GM21515 (cell line): ENCODE measurements at regions not wholly inside any gene's neighbourhood (a gene's known extent, or its start where the extent isn't known, plus 50 kb on each side); places are given as distances from the start of the nearest gene placed in this dataset.

Source experiments
- ATAC-seq: cut with Tn5 transposase; IDR thresholded peaks from one replicate; pipeline ENCODE4 v1.9.1; 2021; ENCODE audit not compliant: unreplicated experiment

DNA sequence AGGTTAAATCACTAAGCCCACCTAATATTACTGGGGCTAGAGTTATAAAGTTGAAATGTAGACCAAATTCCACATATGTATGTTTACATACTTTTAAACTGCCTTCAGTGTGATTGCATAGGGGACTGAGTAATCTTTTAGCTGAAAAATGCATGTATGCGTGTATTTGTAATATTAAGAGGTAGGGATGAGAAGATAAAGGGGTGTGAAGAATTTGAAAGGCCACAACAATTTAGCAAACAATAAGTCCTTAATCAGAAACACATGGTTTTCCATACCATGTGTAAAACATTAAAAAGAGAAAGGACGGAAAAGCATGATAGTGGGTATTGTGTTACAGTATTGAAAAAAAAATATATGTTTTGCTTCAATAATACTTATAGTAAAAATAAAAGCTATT lies 919.9 kb upstream of the FLRT2 start:
- no peak for ATAC-seq

DNA sequence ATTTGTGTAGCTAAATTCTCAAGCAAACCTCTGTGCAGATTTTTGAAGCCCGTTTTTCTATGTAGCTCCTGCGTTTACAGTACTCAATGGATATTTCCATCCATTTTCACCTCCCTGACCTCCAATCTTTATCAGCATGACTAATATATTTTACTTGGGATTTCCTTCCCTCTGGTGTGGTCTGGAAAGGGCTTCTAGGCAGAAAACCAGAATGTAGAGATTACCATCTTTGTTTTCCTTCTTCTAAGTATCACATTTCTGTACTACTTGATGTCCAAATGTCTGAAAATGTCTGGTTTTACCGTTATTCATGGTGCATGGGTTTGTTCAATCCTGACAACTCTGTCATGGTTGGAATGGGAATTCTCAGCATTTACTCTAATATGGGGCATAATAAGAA lies 907.6 kb upstream of the FLRT2 start:
- no peak for ATAC-seq

DNA sequence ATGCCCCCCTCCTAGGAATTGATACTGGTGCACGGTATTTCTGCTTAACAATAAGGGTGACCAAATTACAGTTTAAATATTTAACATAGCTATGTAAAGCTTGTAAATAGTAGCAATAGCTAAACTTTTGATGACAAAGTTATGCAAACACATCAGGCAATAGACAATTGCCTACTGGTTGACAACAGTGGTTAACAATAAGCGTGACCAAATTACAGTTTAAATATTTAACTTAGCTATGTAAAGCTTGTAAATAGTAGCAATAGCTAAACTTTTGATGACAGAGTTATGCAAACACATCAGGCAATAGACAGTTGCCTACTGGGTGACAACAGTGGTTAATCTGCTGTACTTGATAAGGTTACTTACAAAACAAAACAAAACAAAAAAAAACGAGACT lies 886.5 kb upstream of the FLRT2 start:
- no peak for ATAC-seq

DNA sequence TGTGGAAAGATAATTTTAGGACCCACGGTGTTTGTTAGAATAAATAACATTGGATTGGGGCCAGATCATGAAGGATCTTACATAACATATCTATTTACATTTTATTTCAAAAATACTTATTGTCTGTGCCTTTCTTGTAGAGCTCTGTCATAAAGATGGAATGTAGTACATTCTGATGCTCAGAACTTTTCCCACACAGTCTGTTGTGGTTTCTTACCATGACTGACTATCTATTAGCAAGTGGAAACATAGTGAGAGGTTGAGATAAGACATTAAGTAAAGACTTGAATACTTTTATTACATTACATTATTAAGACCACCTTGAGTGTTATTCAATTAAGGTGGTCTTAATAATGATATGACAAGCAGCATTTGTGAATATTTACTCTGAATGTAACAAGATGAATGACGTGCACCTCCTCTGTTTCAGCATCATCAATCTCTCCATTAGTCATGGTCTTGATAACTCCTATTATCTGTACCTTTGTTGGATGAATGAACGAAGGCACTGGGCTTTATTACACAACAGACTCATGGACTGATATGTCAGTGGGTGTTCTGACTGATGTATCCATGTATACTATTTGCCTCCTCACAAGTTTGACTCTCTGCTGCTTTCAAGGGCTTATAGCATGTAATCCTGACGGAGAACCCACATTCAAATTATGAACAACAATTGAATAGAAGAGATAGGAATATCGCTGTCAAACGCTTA lies 883.0 kb upstream of the FLRT2 start:
- no peak for ATAC-seq

DNA sequence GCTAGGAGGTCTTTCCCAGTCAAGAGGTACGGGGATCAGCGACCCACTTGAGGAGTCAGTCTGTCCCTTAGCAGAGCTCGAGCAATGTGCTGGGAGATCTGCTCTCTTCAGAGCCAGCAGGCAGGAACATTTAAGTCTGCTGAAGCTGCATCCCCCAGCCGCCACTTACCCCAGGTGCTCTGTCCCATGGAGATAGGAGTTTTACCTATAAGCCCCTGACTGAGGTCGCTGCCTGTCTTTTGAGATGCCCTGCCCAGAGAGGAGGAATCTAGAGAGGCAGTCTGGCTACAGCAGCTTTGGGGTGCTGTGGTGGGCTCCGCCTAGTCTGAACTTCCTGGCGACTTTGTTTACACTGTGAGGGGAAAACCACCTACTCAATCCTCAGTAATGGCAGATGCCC lies 874.9 kb upstream of the FLRT2 start:
- no peak for ATAC-seq

DNA sequence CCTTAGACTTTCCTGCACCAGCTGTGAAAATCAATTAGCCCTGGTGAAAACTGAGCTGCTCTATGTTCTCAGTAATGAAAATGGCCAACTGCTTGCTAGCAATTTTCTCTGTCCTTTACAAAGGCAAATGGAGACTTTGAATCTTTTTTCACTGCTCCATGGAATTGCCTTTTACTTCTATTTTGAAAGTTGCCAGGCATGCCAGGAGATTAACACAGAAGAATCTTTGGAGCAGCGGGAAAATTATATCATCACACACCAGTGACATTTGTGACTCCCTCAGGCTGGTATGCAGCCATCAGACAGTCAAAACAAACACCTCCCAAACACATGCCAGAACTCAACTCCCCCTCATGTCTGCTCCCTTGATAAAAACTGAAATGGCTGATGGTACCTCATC lies 872.0 kb upstream of the FLRT2 start:
- ATAC-seq = no peak

DNA sequence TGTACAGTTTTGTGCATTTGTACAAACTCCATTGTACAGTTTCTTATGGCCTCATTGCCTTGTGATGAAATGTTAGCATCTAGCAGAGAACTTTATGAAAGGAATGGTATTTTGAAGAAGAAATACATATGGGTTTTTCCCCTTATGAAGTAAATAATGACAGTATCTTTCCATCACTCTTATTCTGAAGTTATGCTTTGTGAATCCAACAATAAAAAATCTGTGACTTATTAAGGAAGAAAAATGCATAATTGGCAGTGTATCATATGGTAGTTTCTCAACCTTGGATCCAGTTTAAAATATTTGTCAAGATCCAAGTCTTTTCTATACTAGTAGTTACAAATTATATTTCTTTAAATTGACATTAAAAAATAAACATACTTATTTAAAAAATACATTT lies 859.1 kb upstream of the FLRT2 start:
- ATAC-seq = no peak

DNA sequence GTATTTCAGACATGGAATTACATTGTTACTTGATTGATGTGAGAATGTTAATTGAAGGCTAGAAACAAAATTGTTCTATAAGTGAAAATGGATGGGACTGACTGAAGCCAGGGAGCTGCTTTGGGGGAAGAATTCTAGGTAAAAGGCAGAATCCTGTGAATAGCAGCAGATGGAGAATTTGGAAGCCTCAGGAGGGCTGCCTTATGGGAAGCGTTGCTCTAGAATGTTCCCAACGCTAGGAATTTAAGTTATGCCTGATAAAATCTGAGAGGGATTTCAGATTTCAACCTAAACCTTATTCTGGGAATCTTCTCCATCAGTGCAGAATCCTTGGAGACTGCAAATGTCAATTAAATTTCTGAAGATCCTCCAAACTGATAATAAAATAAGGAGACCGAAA lies 858.2 kb upstream of the FLRT2 start:
- ATAC-seq = no peak

DNA sequence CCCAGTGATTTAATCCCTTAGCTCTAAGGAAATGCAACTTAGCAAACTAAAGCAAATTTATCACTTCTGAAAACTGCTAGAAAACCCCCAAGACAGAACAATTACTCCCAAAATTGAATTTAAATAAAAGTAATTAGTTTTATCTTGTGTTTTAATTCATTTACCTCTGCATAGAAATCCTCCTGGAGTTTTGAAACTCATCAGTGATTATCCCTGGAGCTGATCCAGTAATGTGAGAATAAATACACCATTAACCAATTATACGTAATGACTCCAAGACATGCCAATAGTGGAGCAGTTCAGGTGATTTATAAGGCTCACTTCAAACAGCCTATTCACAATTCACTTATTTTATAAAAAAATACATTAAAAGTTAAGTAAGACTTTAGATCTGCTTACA lies 855.3 kb upstream of the FLRT2 start:
- no peak for ATAC-seq

DNA sequence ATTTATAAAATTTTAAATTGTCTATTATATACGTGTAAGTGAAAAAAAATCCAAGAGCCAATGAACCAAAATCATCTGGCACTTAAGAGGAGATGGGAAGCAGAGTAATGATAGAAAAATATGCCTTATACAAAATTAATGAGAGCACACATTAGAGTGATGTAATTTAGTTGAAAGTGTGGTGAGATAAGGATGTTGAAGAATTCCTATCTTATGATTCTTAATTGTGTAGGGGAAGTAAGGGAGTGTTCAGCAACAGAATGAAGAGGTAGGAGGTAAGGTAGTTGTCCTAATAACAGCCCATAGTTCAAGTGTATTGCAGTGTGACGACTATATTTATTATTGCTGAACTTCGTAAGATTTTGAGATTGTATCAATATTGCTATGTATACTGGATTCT lies 843.4 kb upstream of the FLRT2 start:
- no peak for ATAC-seq

DNA sequence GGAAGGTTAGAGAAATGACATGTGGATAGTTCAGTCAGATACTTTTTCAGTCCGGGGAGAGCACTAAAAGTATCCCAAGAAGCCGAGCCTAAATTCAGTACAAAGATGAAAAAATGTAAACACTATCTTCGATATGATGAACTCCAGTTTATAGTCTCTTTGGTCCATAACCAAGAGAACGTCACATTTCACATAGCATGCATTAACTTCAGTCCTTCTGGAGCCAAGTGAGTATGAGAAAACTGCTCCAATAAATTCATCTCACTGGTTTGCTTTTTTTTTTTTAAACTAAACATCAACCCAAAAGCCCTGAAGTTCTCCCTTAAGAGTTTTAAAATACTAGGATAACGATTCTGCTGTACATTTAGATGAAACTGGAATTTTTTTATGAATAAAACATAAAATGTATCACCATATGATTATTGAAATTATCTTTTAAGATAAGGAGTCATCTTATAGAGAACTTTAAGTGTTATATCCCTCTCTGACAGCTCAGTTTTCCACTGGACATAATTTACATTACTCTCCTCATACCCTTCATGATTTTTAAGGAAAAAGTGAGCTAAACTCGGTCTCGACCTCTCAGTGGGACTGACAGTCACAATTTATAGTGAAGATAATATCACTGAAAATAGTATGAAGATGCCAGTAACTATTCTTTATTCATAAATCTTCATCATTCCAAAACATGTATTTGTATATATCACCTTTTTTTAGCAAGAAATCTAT lies 841.5 kb upstream of the FLRT2 start:
- no peak for ATAC-seq

DNA sequence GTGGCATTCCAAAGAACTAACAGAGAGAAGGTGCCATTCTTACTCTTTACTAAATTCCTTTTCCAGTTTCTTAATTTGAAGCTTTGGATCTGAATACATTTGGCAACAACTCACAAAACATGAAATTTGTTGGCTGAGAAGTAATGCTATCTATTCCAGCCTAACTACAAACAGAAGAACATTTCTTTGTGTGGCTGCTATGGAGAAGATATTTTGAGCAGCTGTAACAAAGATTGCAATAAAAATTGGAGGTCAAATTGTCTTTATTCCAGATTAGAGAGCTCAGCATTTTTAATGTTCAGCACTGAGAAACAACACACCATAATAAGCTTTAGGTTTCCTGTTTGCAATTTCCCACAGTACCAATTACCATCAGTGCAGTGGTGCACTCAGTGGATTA lies 835.8 kb upstream of the FLRT2 start:
- no peak for ATAC-seq

DNA sequence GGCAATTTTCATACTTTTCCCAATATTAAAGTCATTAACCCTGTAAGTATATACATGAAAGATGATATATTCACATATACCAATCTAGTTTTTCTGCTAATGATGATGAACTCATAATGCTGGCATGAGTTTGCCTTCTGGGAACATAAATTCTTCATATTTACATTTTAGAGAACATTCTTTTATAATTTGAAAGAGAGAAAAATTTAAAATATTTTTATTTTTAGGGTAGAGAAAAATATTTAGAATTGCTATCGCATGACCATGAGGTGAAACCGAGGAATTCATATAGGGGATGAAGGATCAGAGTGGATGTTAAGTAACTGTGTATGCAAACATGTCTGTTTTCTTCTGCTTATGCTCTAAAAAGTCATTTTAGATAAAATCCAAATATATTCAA lies 825.3 kb upstream of the FLRT2 start:
- no peak for ATAC-seq

DNA sequence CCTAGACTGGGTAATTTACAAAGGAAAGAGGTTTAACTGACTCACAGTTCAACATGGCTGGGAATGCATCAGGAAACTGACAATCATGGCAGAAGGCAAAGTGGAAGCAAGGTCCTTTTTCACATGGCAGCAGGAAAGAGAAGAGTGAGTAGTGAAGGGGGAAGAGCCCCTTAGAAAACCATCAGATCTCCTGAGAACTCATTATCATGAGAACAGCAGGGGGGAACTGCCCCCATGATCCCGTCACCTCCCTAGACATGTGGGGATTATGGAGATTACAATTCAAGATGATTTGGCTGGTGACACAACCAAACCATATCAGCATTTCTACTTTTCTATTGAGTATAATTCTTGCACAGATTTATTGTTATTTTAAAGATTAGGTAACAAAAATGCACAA lies 822.1 kb upstream of the FLRT2 start:
- ATAC-seq = no peak

DNA sequence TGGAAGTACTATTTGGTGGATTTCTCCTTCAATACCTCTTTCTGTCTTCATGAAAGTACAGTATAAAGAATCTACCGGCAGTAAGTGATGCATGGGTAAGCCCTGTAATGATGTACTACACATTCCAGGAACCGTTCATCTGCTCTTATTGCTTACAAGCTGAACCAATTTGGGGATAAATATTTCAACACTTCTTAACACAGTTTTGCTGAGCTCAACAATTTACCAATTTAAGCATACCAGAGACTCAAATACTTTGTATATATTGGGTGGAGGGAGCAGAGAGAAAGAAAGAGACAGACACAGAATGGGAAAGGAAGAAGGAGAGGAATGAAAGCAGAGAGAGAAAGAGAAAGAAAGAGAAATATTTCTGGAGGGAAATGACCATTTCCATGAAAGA lies 821.1 kb upstream of the FLRT2 start:
- no peak for ATAC-seq

DNA sequence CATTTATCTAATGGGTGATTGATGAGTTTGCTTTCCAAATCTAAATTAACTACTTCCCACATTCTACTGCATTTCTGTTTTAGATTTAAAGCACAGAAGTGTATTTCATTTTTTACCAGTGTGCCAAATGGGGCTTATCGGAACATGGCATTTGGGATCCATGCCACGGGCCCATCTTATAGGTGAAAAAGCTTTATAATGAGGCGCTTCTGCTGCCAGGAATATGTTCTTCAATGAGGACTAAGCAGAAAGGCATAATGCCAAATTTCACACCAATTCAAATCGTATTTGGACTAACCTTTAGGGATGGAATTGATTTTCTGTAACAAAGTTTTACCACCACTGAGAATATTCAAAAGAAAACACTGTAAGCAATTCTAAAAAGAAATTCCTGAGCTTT lies 803.5 kb upstream of the FLRT2 start:
- no peak for ATAC-seq

DNA sequence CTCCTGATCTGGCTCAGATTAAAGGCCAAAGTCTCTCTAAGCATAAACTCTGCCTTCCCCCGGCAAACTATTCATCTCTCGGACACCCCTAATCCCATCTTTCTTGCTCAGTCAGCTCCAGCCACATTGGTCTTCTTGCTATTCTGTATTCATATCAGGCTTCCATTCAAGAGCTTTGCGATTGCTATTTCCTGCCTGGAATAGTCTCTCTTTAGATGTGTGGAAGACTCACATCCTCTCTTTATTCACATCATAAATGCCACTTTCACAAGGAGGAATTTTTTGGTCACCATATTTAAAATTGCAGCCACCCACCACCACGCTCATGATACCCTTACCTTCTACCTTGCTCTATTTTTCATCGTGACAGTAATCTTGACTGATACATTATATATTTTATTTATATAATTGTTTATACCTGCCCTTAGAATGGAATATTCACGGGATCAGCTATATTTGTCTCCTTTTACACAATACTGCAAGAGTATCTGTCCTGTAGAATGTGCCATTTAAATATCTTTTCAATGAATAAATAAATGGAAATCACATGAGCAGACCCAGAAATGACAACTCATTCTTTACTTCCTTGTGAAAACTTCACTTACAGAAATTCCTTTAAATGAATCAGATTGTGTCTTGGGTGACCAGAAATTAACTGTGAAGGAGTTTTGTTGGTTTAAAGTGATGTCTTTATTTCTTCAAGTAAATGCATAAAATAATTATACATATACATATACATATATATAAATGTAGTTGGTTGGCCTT lies 780.6 kb upstream of the FLRT2 start:
- no peak for ATAC-seq

DNA sequence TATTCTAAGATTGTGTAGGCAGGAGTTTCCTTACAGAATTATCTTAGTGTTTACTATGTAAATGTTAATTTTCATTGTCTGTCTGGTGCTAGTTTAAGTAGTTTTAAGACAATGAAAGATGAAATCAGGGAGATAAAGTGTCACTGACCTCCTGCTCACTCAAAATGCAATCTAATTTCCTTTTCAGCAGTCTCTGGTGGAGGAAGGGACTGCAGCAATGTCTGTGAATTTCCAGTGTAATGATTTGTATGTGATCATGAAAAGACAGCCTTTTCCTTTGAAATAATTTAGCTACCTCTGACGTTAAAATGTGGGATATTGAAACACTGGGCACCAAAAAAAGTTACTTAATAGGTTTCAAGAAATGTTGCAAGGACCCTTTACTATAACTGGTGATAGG lies 779.7 kb upstream of the FLRT2 start:
- ATAC-seq = no peak

DNA sequence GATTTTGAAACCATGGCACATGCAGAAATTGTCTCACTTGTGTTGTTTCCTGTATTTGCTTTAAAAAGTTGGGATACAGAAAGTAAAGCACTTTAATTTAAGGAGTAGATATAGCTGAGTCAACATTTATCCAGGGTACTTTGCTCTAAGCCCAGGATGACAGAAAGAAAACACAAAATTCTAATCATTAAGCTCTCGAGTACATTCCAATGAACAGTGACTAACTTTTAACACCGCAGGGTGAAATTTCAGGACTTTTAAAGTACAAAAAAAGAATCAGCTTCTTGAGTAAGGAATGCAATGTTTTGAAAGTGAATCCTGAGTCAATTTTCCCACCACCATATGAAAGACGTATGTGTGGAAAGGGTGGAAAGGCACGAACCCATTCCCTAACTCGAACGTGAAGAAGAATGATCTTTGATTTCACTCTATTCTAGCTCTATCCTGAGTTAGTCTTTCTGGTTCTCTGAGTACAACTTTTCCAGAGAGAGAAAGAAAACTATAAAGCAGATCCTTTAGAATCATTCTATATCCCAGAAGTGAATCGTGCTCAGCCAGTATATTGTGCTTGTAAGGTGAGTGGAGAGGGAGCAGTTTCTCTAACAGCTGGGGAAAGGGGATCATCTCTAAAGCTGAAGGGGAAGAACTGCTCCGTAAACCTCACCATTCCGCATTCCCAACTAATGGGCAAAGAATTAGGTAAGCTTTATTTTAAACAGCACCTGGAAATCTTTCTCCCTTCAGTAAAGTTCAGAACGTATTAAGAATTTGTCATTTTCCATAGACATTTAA lies 779.0 kb upstream of the FLRT2 start:
- no peak for ATAC-seq

DNA sequence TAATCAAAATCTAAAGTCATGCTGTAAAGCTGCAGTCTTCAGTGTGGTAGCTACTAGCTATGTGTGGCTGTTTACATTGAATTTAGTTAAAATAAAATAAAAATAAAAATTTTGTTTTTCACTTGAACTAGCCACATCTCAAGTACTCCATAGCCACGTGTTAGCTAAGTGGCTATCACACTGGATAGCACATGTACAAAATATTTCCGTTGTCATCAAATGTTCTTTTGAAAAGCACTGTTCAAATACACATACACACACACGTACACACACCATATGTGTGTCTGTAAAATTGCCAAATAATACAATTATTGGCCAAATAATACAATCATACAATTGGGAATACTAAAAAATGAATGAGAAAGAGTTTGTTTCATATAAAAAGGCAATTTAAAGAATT lies 778.2 kb upstream of the FLRT2 start:
- no peak for ATAC-seq

DNA sequence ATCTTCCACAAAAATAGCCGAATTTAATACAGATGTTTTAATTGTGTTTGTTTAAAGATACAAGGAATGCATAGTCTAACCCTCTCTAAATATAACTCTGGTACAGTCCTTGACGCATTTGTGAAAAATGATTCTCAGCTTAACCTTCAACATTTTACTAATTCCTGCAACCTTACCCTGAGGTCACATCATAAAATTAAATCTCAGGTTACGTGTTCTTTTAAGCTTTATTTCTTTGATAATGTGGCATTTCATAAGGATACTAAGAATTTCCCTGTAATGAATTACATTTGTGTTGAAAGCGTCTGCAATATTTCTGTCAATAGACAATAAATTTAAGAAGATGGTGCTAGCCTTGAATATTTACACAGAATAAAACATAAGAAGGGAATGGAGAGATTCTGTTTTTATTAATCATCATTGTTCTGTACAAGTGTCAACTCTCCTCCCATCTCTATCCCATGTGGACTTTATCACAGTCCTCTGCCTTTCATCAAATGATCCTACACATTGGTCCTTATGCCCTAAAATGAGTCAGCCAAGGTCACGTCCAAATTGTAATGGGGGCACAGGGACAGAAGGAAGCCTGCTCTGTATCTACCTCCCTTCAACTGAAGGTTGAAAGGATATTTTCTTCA lies 769.3 kb upstream of the FLRT2 start:
- ATAC-seq = no peak
